OCI-LY7 (cell line): ENCODE measurements at regions not wholly inside any gene's neighbourhood (a gene's known extent, or its start where the extent isn't known, plus 50 kb on each side); places are given as distances from the start of the nearest gene placed in this dataset.

Experiments used
- CTCF ChIP-seq: fragments of 200-600 bp; sonication (generic); conservative IDR thresholded peaks from 2 replicates; pipeline ENCODE4 v1.5.1; 2014; ENCODE audit warnings: mild to moderate bottlenecking, antibody characterized with exemption, low read length, moderate library complexity, mixed read lengths
- EZH2phosphoT487 ChIP-seq: fragments of 200-600 bp; sonication (generic); IDR thresholded peaks from 2 replicates; pipeline ENCODE4 v1.6.1; 2018; ENCODE audit warnings: low read depth, borderline replicate concordance, mild to moderate bottlenecking, mixed run types, antibody characterized with exemption, low read length, moderate library complexity, mixed read lengths

- TF ChIP-seq CTCF (no peak), EZH2phosphoT487 (no peak)
Measured at GRCh38 chr19:27714857-27715256, 1498.1 kb downstream of the UQCRFS1 start.
